Mucosa of stomach (tissue), 1 donor: ENCODE measurements at regions not wholly inside any gene's neighbourhood (a gene's known extent, or its start where the extent isn't known, plus 50 kb on each side); places are given as distances from the start of the nearest gene placed in this dataset.

Source experiments
- H3K27me3 ChIP-seq: one replicate; pipeline ENCODE4 v1.7.0; 2013; ENCODE audit warnings: mild to moderate bottlenecking, low read length; ENCODE audit not compliant: control insufficient read depth, insufficient read depth
- H3K36me3 ChIP-seq: one replicate; pipeline ENCODE4 v1.7.0; 2013; ENCODE audit warnings: low read length; ENCODE audit not compliant: control insufficient read depth, insufficient read depth
- H3K4me1 ChIP-seq: one replicate; pipeline ENCODE4 v1.7.0; 2013; ENCODE audit warnings: mild to moderate bottlenecking, low read length; ENCODE audit not compliant: control insufficient read depth, insufficient read depth
- H3K4me3 ChIP-seq: one replicate; pipeline ENCODE4 v1.7.0; 2013; ENCODE audit warnings: low read length
- H3K9ac ChIP-seq: one replicate; pipeline ENCODE4 v1.7.0; 2013; ENCODE audit warnings: mild to moderate bottlenecking, low read length, moderate library complexity
- H3K9me3 ChIP-seq: one replicate; pipeline ENCODE4 v1.7.0; 2013; ENCODE audit warnings: mild to moderate bottlenecking, low read length, moderate library complexity; ENCODE audit not compliant: control insufficient read depth
- donor health status: Pancreatic carcinoma.

- no peaks in the 10 kb centered on the region for H3K27me3 ChIP-seq
- H3K9me3 ChIP-seq = no peaks in the 10 kb centered on the region
- H3K36me3 ChIP-seq = no peaks in the 10 kb centered on the region
- no peaks in the 10 kb centered on the region for H3K4me1 ChIP-seq
- no peak overlapping the region for H3K9ac ChIP-seq
- no peak overlapping the region for H3K4me3 ChIP-seq
Observed at GRCh38 chr2:82000606-82001005, 1696.1 kb upstream of the LRRTM1 start.

GRCh38 chr2:81996332-81996731 is 1691.8 kb upstream of the LRRTM1 start:
- Histone ChIP-seq H3K27me3 (no peaks in the 10 kb centered on the region), H3K4me3 (no peak overlapping the region), H3K9ac (no peak overlapping the region), H3K36me3 (no peaks in the 10 kb centered on the region), H3K9me3 (no peaks in the 10 kb centered on the region), H3K4me1 (no peaks in the 10 kb centered on the region)

- Histone ChIP-seq H3K9me3 (no peaks in the 10 kb centered on the region), H3K27me3 (no peaks in the 10 kb centered on the region), H3K9ac (no peak overlapping the region), H3K36me3 (no peaks in the 10 kb centered on the region), H3K4me3 (no peak overlapping the region), H3K4me1 (no peaks in the 10 kb centered on the region)
Observed at GRCh38 chr2:81991282-81991681, 1686.7 kb upstream of the LRRTM1 start.

- H3K4me3 ChIP-seq = no peak overlapping the region
- H3K9ac ChIP-seq = no peak overlapping the region
- no peaks in the 10 kb centered on the region for H3K36me3 ChIP-seq
- H3K27me3 ChIP-seq = no peaks in the 10 kb centered on the region
- H3K4me1 ChIP-seq = no peaks in the 10 kb centered on the region
- no peaks in the 10 kb centered on the region for H3K9me3 ChIP-seq
Observed at GRCh38 chr2:81987370-81987769, 1682.8 kb upstream of the LRRTM1 start.

- H3K9ac ChIP-seq = no peak overlapping the region
- no peaks in the 10 kb centered on the region for H3K27me3 ChIP-seq
- no peaks in the 10 kb centered on the region for H3K36me3 ChIP-seq
- no peak overlapping the region for H3K4me3 ChIP-seq
- no peaks in the 10 kb centered on the region for H3K4me1 ChIP-seq
- H3K9me3 ChIP-seq = no peaks in the 10 kb centered on the region
Observed at GRCh38 chr2:81984969-81985637, 1680.6 kb upstream of the LRRTM1 start.

DNA sequence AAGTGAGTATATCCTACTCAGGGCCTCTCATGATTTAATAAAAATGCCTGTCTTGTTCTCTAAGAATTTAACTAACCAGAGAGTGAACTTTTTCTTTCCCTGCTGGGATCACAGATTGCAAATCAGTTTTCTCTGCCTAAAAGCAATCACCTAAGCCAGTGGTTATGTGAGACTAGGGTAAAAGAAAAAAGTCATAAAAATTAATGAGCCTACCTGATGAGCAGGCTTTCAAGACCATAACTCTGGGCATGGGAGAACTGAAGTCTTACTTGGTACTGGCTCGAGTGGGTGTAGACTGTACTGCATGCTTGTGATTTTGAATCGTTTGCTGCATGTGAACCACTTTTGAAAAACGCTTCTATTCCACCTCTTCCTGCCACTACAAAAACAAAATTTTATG is 1677.0 kb upstream of the LRRTM1 start:
- no peak overlapping the region for H3K9ac ChIP-seq
- no peaks in the 10 kb centered on the region for H3K27me3 ChIP-seq
- no peak overlapping the region for H3K4me3 ChIP-seq
- no peaks in the 10 kb centered on the region for H3K9me3 ChIP-seq
- H3K4me1 ChIP-seq = no peaks in the 10 kb centered on the region
- H3K36me3 ChIP-seq = no peaks in the 10 kb centered on the region

DNA sequence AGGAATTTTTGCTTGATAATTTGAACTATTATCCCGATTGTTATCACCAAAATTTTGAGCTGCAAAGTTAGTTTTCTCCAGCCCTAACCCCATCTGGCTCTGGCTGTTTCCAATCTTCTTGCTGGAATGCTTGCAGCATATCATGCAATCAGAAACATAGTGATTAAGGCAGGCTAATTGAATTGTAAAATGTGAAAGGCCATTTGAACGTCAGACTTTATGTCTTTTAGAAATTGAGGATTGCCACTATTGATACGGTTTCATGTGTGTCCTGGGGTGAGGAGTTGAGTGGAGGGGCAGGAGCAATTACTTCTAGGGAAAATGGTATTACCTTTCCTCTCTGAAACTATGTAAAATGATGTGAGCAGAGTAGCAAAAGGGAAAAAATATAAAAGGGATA is 1674.5 kb upstream of the LRRTM1 start:
- Histone ChIP-seq H3K9ac (no peak overlapping the region), H3K4me1 (no peaks in the 10 kb centered on the region), H3K9me3 (no peaks in the 10 kb centered on the region), H3K27me3 (no peaks in the 10 kb centered on the region), H3K36me3 (no peaks in the 10 kb centered on the region), H3K4me3 (no peak overlapping the region)

DNA sequence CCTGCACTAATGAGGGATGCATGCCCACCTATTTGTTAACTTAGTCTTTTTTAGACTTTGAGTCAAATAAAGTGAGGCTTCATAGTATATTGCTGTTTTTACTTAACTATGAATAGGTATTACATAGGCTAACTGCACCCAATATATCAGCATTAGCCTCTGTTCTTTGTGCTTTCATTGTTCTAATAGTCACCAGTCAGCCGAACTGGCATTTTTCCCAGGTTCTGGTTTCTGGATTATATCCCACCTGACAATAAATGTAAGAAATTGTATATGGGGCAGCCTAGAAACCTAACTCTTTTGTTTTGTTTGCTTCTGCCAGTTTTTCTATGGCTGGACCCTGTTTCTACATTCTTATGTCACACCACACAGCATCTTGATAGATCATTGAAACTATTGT is 1672.4 kb upstream of the LRRTM1 start:
- no peak overlapping the region for H3K9ac ChIP-seq
- no peaks in the 10 kb centered on the region for H3K27me3 ChIP-seq
- H3K36me3 ChIP-seq = no peaks in the 10 kb centered on the region
- no peaks in the 10 kb centered on the region for H3K9me3 ChIP-seq
- H3K4me3 ChIP-seq = no peak overlapping the region
- H3K4me1 ChIP-seq = no peaks in the 10 kb centered on the region

DNA sequence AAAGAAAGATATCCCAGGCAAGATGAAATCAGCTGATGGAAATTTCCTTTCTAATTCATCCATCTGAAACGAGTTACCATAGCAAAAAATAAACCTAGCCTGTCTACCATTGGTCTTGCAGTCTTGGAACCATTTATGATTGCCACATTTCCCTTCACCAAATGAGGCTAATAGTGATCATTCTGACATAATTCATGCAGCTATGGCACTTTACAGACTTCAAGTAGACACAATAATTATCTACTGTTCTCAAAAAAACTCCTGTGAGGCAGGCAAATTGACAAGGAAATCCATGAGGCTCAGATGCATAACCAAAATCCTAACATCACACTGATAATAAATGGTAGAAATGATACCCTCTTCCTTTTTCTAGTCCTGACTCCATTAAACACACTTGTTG is 1669.7 kb upstream of the LRRTM1 start:
- Histone ChIP-seq H3K36me3 (no peaks in the 10 kb centered on the region), H3K27me3 (no peaks in the 10 kb centered on the region), H3K9ac (no peak overlapping the region), H3K4me1 (no peaks in the 10 kb centered on the region), H3K9me3 (no peaks in the 10 kb centered on the region), H3K4me3 (no peak overlapping the region)

GRCh38 chr2:81942876-81943275 is 1638.3 kb upstream of the LRRTM1 start:
- Histone ChIP-seq H3K27me3 (no peaks in the 10 kb centered on the region), H3K9me3 (no peaks in the 10 kb centered on the region), H3K9ac (no peak overlapping the region), H3K4me1 (no peaks in the 10 kb centered on the region), H3K4me3 (no peak overlapping the region), H3K36me3 (no peaks in the 10 kb centered on the region)

DNA sequence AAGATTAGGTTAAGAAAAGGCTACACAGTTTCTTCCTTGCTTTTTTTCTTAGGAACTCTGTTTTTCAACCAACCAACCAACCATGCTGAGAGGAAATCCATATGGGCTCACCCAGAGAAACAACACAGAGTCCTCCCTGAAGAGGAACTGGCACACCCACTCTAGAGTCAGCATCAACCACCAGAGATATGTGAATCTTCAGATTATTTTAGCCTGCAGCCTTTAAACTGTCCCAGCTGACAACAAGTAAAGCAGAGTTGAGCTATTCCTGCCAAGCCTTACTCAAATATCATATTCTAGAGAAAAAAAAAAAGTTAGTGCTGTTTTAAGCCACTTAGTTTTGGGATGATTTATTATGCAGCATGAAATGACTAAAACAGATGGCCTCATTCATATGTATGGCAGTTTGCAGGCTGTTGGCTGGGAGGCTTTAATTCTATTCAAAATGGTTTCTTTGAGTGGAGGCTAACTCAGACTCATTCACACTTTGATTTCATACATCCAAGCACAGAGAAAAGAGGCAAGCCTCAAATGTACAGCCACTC is 1637.7 kb upstream of the LRRTM1 start:
- Histone ChIP-seq H3K4me3 (no peak overlapping the region), H3K4me1 (no peaks in the 10 kb centered on the region), H3K27me3 (no peaks in the 10 kb centered on the region), H3K36me3 (no peaks in the 10 kb centered on the region), H3K9ac (no peak overlapping the region), H3K9me3 (no peaks in the 10 kb centered on the region)

DNA sequence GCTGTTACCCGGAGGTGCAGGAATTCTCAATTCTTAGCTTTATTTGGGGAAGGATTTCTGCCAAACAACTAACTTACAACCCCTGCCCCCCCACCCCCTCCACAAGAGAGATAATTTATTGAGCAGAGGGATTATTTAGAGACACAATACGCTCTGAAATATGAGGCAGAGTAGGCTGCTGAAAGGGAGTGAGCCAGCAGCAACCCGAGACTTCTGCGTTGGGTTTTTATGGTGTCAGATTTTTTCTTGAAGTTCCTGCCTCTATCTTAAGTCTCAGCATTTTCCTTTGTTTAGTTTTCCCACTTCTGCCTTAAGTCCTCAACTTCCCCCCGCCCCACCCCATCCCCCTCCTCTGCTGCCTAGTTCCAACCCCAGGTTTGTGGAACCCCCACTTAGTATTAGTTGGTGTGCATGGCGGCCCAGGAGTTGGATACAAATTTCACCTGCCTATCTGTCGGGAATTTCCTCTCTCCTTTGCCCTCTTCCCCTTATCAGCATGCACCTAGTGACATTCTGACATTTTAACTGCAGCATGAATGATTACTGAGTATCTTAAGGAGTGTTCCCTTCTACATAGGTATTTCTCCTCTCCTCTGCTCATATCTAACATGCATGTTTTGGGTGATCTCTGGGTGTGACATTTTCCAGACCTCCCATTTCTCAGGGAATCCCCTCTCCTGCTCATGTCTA is 1635.9 kb upstream of the LRRTM1 start:
- Histone ChIP-seq H3K9ac (no peak overlapping the region), H3K4me3 (no peak overlapping the region), H3K9me3 (no peaks in the 10 kb centered on the region), H3K36me3 (no peaks in the 10 kb centered on the region), H3K4me1 (no peaks in the 10 kb centered on the region), H3K27me3 (no peaks in the 10 kb centered on the region)
